Liver (tissue), 8 donors: ENCODE measurements at regions not wholly inside any gene's neighbourhood (a gene's known extent, or its start where the extent isn't known, plus 50 kb on each side); places are given as distances from the start of the nearest gene placed in this dataset.
"Not testable (repeated sequence)": the region's sequence is repeated elsewhere in the genome, so short reads cannot be mapped to it uniquely, and the experiment has no call there.

ENCODE experiments used
- DNase-seq: peaks from one replicate; pipeline ENCODE4 v3.0.0-alpha.2; 2017; ENCODE audit warnings: low spot score
- H3K27ac ChIP-seq, 2 donors: one replicate each; pipeline ENCODE4 v1.7.0; 2013; ENCODE audit warnings: inconsistent platforms in 2 of 2, low read length in 2 of 2, control low read depth in 1 of 2, low read depth in 1 of 2, mild to moderate bottlenecking in 1 of 2
- H3K27me3 ChIP-seq, 4 donors: one replicate each; pipeline versions ENCODE4 v1.6.1 to v1.7.0; 2013; ENCODE audit warnings: low read length in 3 of 4, inconsistent platforms in 1 of 4, mild to moderate bottlenecking in 1 of 4, moderate library complexity in 1 of 4; ENCODE audit not compliant: control insufficient read depth in 4 of 4, insufficient read depth in 4 of 4
- H3K36me3 ChIP-seq, 4 donors: one replicate each; pipeline versions ENCODE4 v1.6.1 to v1.7.0; 2013; ENCODE audit warnings: low read length in 3 of 4, mild to moderate bottlenecking in 3 of 4, low read depth in 1 of 4, moderate library complexity in 1 of 4; ENCODE audit not compliant: control insufficient read depth in 4 of 4, insufficient read depth in 3 of 4
- H3K4me1 ChIP-seq, 4 donors: one replicate each; pipeline versions ENCODE4 v1.6.1 to v1.7.0; 2013; ENCODE audit warnings: low read length in 3 of 4, mild to moderate bottlenecking in 3 of 4, moderate library complexity in 1 of 4; ENCODE audit not compliant: control insufficient read depth in 4 of 4, insufficient read depth in 4 of 4
- H3K4me3 ChIP-seq, 3 donors: one replicate each; pipeline versions ENCODE4 v1.6.1 to v1.7.0; 2013; ENCODE audit warnings: low read length in 3 of 3, control low read depth in 1 of 3, low read depth in 1 of 3, mild to moderate bottlenecking in 1 of 3
- H3K9ac ChIP-seq, 2 donors: one replicate each; pipeline ENCODE4 v1.7.0; 2013; ENCODE audit warnings: low read length in 2 of 2, mild to moderate bottlenecking in 2 of 2, moderate library complexity in 2 of 2, control low read depth in 1 of 2, low read depth in 1 of 2
- H3K9me3 ChIP-seq, 4 donors: one replicate each; pipeline versions ENCODE4 v1.6.1 to v1.7.0; 2013; ENCODE audit warnings: low read length in 3 of 4; ENCODE audit not compliant: control insufficient read depth in 4 of 4
- ATF3 ChIP-seq: IDR thresholded peaks from 2 replicates; pipeline ENCODE4 v1.6.1; 2016; ENCODE audit warnings: antibody characterized with exemption
- CTCF ChIP-seq: fragments of 150-350 bp; IDR thresholded peaks from 2 replicates; pipeline ENCODE4 v1.5.1; 2017; ENCODE audit warnings: improper control_type of control experiment, low read depth, low read length; ENCODE audit not compliant: missing input control
- EGR1 ChIP-seq, 2 donors: IDR thresholded peaks; 2 replicates each; pipeline ENCODE4 v1.6.1; 2016 to 2018; ENCODE audit warnings: antibody characterized with exemption in 2 of 2, low read depth in 2 of 2
- FOXA1 ChIP-seq: IDR thresholded peaks from 2 replicates; pipeline ENCODE4 v1.6.1; 2016; ENCODE audit warnings: antibody characterized with exemption
- FOXA2 ChIP-seq: IDR thresholded peaks from 2 replicates; pipeline ENCODE4 v1.6.1; 2016; ENCODE audit warnings: antibody characterized with exemption
- HNF4A ChIP-seq, 2 donors: conservative IDR thresholded peaks; 2 replicates each; pipeline ENCODE4 v1.6.1; 2016; ENCODE audit warnings: antibody characterized with exemption in 2 of 2, mild to moderate bottlenecking in 2 of 2
- HNF4G ChIP-seq: IDR thresholded peaks from 2 replicates; pipeline ENCODE4 v1.6.1; 2016; ENCODE audit warnings: antibody characterized with exemption
- JUND ChIP-seq, 2 donors: IDR thresholded peaks; 2 replicates each; pipeline ENCODE4 v1.6.1; 2016; ENCODE audit warnings: antibody characterized with exemption in 2 of 2
- MAX ChIP-seq: IDR thresholded peaks from 2 replicates; pipeline ENCODE4 v1.6.1; 2016; ENCODE audit warnings: antibody characterized with exemption
- NR2F2 ChIP-seq: IDR thresholded peaks from 2 replicates; pipeline ENCODE4 v1.6.1; 2016; ENCODE audit warnings: antibody characterized with exemption
- REST ChIP-seq: IDR thresholded peaks from 2 replicates; pipeline ENCODE4 v1.6.1; 2016; ENCODE audit warnings: antibody characterized with exemption, mild to moderate bottlenecking
- RXRA ChIP-seq, 2 donors: IDR thresholded peaks; 2 replicates each; pipeline ENCODE4 v1.6.1; 2017 to 2018; ENCODE audit warnings: antibody characterized with exemption in 2 of 2, mild to moderate bottlenecking in 1 of 2
- SP1 ChIP-seq: IDR thresholded peaks from 2 replicates; pipeline ENCODE4 v1.6.1; 2018; ENCODE audit warnings: antibody characterized with exemption, mild to moderate bottlenecking
- TAF1 ChIP-seq: conservative IDR thresholded peaks from 2 replicates; pipeline ENCODE4 v1.6.1; 2016; ENCODE audit warnings: antibody characterized with exemption, mild to moderate bottlenecking
- YY1 ChIP-seq: IDR thresholded peaks from 2 replicates; pipeline ENCODE4 v1.6.1; 2016; ENCODE audit warnings: antibody characterized with exemption, mild to moderate bottlenecking
- WGBS: extraction: QIAGEN DNeasy Blood & Tissue Kit; methylation state at CpG from one replicate; pipeline ENCODE4 v1.1.7; 2013; 5-methylcytosine and 5-hydroxymethylcytosine counted together
- TF ChIP-seq, protein P1 (sequence below): IDR thresholded peaks from 2 replicates; pipeline ENCODE4 v1.6.1; 2016; ENCODE audit warnings: antibody characterized with exemption
- donor health status: healthy.
- donor health status: healthy.
- donor health status: healthy.
- donor health status: healthy.
- donor health status: healthy.

DNA sequence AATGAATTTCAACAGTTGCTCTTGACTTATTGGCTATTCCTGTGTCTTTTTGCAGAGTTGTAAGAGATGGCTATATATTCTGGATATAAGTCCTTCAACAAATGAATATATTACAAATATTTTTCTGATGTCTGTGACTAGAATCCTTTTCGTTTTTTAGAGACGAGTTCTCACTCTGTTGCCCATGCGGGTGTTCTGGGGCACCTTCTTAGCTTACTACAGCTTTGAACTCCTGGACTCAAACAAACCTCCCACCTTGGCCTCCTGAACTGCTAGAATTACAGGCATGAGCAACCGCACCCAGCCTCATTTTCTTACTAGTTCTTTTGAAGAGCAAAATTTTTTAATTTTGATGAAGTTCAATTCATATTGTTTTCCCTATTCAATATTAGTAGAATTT, 287.8 kb downstream of the LIG4 start:
- TF ChIP-seq RXRA (IDR thresholded peaks at IDR 0.05) (no peak), EGR1 (IDR thresholded peaks at IDR 0.05; ENCODE audit: low read depth in 2 of 2) (no peak), JUND (IDR thresholded peaks at IDR 0.05) (no peak), FOXA2 (no peak), CTCF (no peak), YY1 (no peak), HNF4G (no peak), REST (no peak), SP1 (no peak), HNF4A (conservative IDR thresholded peaks at IDR 0.05) (no peak), TAF1 (no peak), NR2F2 (no peak), ATF3 (no peak), MAX (no peak), FOXA1 (no peak)
- TF ChIP-seq, protein P1, sequence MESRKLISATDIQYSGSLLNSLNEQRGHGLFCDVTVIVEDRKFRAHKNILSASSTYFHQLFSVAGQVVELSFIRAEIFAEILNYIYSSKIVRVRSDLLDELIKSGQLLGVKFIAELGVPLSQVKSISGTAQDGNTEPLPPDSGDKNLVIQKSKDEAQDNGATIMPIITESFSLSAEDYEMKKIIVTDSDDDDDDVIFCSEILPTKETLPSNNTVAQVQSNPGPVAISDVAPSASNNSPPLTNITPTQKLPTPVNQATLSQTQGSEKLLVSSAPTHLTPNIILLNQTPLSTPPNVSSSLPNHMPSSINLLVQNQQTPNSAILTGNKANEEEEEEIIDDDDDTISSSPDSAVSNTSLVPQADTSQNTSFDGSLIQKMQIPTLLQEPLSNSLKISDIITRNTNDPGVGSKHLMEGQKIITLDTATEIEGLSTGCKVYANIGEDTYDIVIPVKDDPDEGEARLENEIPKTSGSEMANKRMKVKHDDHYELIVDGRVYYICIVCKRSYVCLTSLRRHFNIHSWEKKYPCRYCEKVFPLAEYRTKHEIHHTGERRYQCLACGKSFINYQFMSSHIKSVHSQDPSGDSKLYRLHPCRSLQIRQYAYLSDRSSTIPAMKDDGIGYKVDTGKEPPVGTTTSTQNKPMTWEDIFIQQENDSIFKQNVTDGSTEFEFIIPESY = no peak
- no peak for DNase-seq
- no peak overlapping the region for H3K4me3 ChIP-seq
- H3K9me3 ChIP-seq = peaks cover 0 to 2% (median 0%) of the 10 kb centered on the region in 4 donors
- H3K9ac ChIP-seq = no peak overlapping the region
- no peaks in the 10 kb centered on the region for H3K27me3 ChIP-seq
- no peak overlapping the region for H3K27ac ChIP-seq
- no peaks in the 10 kb centered on the region for H3K4me1 ChIP-seq
- 80% methylated on average over 4 of the region's 4 CpGs for WGBS
- no peaks in the 10 kb centered on the region for H3K36me3 ChIP-seq

GRCh38 chr13:107926515-107926914, 288.8 kb downstream of the LIG4 start:
- WGBS = 68% methylated on average over 12 of the region's 12 CpGs

GRCh38 chr13:107916902-107917301, 298.4 kb downstream of the LIG4 start:
- H3K4me3 ChIP-seq, H3K9me3 ChIP-seq, H3K36me3 ChIP-seq, H3K9ac ChIP-seq, H3K27me3 ChIP-seq, DNase-seq, H3K27ac ChIP-seq, H3K4me1 ChIP-seq: not testable (repeated sequence)
- 0% methylated on average over 1 of the region's 1 CpG for WGBS

More at GRCh38 chr13:107926515-107926914, 288.8 kb downstream of the LIG4 start:
- H3K9ac ChIP-seq, DNase-seq, H3K9me3 ChIP-seq, H3K4me1 ChIP-seq, H3K4me3 ChIP-seq, H3K27me3 ChIP-seq, H3K27ac ChIP-seq, H3K36me3 ChIP-seq: not testable (repeated sequence)
